ENCODE measurements at regions not wholly inside any gene's neighbourhood (a gene's known extent, or its start where the extent isn't known, plus 50 kb on each side); places are given as distances from the start of the nearest gene placed in this dataset.
A peak's percentile ranks its signal among the peaks of the same experiment; 100 is the strongest.

GRCh38 chr12:67370979-67371378, 101.8 kb downstream of the CAND1 start:
- Histone ChIP-seq H3K9ac (ENCODE audit: insufficient read length, low read depth) (no peak overlapping the region), H3K9me3 (ENCODE audit: insufficient read depth, low read length) (no peaks in the 10 kb centered on the region), H3K4me1 (ENCODE audit: insufficient read depth, insufficient read length) (no peaks in the 10 kb centered on the region), H3K27me3 (ENCODE audit: insufficient read depth, insufficient read length) (no peaks in the 10 kb centered on the region), H3K36me3 (ENCODE audit: insufficient read depth, insufficient read length, low read length) (no peaks in the 10 kb centered on the region), H3K4me3 (ENCODE audit: insufficient read length, low read depth) (no peak overlapping the region)
- DNase-seq (ENCODE audit: low read depth, low spot score): no peak
- no peak for TF ChIP-seq ZNF274 (IDR thresholded peaks at IDR 0.05; ENCODE audit: low read depth, low read length)
- TF ChIP-seq SUZ12 (IDR thresholded peaks at IDR 0.05; ENCODE audit: extremely low read depth, insufficient read depth, insufficient read length): no peak
- TF ChIP-seq YY1 (IDR thresholded peaks at IDR 0.05; ENCODE audit: insufficient read depth, insufficient read length): no peak

- TF ChIP-seq SUZ12 (IDR thresholded peaks at IDR 0.05; ENCODE audit: extremely low read depth, insufficient read depth, insufficient read length): no peak
- TF ChIP-seq ZNF274 (IDR thresholded peaks at IDR 0.05; ENCODE audit: low read depth, low read length): no peak
- no peak for TF ChIP-seq YY1 (IDR thresholded peaks at IDR 0.05; ENCODE audit: insufficient read depth, insufficient read length)
- Histone ChIP-seq H3K9ac (ENCODE audit: insufficient read length, low read depth) (no peak overlapping the region), H3K4me1 (ENCODE audit: insufficient read depth, insufficient read length) (no peaks in the 10 kb centered on the region), H3K36me3 (ENCODE audit: insufficient read depth, insufficient read length, low read length) (no peaks in the 10 kb centered on the region), H3K4me3 (ENCODE audit: insufficient read length, low read depth) (no peak overlapping the region), H3K9me3 (ENCODE audit: insufficient read depth, low read length) (no peaks in the 10 kb centered on the region), H3K27me3 (ENCODE audit: insufficient read depth, insufficient read length) (no peaks in the 10 kb centered on the region)
- no peak for DNase-seq (ENCODE audit: low read depth, low spot score)
Measured at GRCh38 chr12:67377021-67377420, 107.9 kb downstream of the CAND1 start.

GRCh38 chr12:67377541-67377940, 108.4 kb downstream of the CAND1 start:
- no peak for DNase-seq (ENCODE audit: low read depth, low spot score)
- TF ChIP-seq ZNF274 (IDR thresholded peaks at IDR 0.05; ENCODE audit: low read depth, low read length) (no peak), SUZ12 (IDR thresholded peaks at IDR 0.05; ENCODE audit: extremely low read depth, insufficient read depth, insufficient read length) (no peak), YY1 (IDR thresholded peaks at IDR 0.05; ENCODE audit: insufficient read depth, insufficient read length) (no peak)

GRCh38 chr12:67382241-67382871, 113.2 kb downstream of the CAND1 start:
- no peaks in the 10 kb centered on the region for H3K36me3 ChIP-seq (ENCODE audit: insufficient read depth, insufficient read length, low read length)
- TF ChIP-seq YY1 (IDR thresholded peaks at IDR 0.05; ENCODE audit: insufficient read depth, insufficient read length) (no peak), SUZ12 (IDR thresholded peaks at IDR 0.05; ENCODE audit: extremely low read depth, insufficient read depth, insufficient read length) (no peak), ZNF274 (IDR thresholded peaks at IDR 0.05; ENCODE audit: low read depth, low read length) (no peak)
- H3K4me3 ChIP-seq (ENCODE audit: insufficient read length, low read depth): no peak overlapping the region
- H3K9me3 ChIP-seq (ENCODE audit: insufficient read depth, low read length): no peaks in the 10 kb centered on the region
- no peaks in the 10 kb centered on the region for H3K4me1 ChIP-seq (ENCODE audit: insufficient read depth, insufficient read length)
- no peaks in the 10 kb centered on the region for H3K27me3 ChIP-seq (ENCODE audit: insufficient read depth, insufficient read length)
- no peak for DNase-seq (ENCODE audit: low read depth, low spot score)
- no peak overlapping the region for H3K9ac ChIP-seq (ENCODE audit: insufficient read length, low read depth)

More at GRCh38 chr12:67377541-67377940, 108.4 kb downstream of the CAND1 start:
- Histone ChIP-seq H3K36me3 (ENCODE audit: insufficient read depth, insufficient read length, low read length) (no peaks in the 10 kb centered on the region), H3K9ac (ENCODE audit: insufficient read length, low read depth) (no peak overlapping the region), H3K27me3 (ENCODE audit: insufficient read depth, insufficient read length) (no peaks in the 10 kb centered on the region), H3K4me1 (ENCODE audit: insufficient read depth, insufficient read length) (no peaks in the 10 kb centered on the region), H3K9me3 (ENCODE audit: insufficient read depth, low read length) (no peaks in the 10 kb centered on the region), H3K4me3 (ENCODE audit: insufficient read length, low read depth) (no peak overlapping the region)

GRCh38 chr12:67386869-67387565, 117.9 kb downstream of the CAND1 start:
- no peaks in the 10 kb centered on the region for H3K36me3 ChIP-seq (ENCODE audit: insufficient read depth, insufficient read length, low read length)
- no peak overlapping the region for H3K9ac ChIP-seq (ENCODE audit: insufficient read length, low read depth)
- TF ChIP-seq ZNF274 (IDR thresholded peaks at IDR 0.05; ENCODE audit: low read depth, low read length): no peak
- no peaks in the 10 kb centered on the region for H3K27me3 ChIP-seq (ENCODE audit: insufficient read depth, insufficient read length)
- DNase-seq (ENCODE audit: low read depth, low spot score): no peak
- no peaks in the 10 kb centered on the region for H3K4me1 ChIP-seq (ENCODE audit: insufficient read depth, insufficient read length)
- H3K9me3 ChIP-seq (ENCODE audit: insufficient read depth, low read length): no peaks in the 10 kb centered on the region
- H3K4me3 ChIP-seq (ENCODE audit: insufficient read length, low read depth): no peak overlapping the region

GRCh38 chr12:67388331-67389138, 119.4 kb downstream of the CAND1 start:
- TF ChIP-seq SUZ12 (IDR thresholded peaks at IDR 0.05; ENCODE audit: extremely low read depth, insufficient read depth, insufficient read length) (no peak), YY1 (IDR thresholded peaks at IDR 0.05; ENCODE audit: insufficient read depth, insufficient read length) (no peak), ZNF274 (IDR thresholded peaks at IDR 0.05; ENCODE audit: low read depth, low read length) (no peak)
- H3K4me1 ChIP-seq (ENCODE audit: insufficient read depth, insufficient read length): no peaks in the 10 kb centered on the region
- no peaks in the 10 kb centered on the region for H3K36me3 ChIP-seq (ENCODE audit: insufficient read depth, insufficient read length, low read length)
- peak; percentile 11 for DNase-seq (ENCODE audit: low read depth, low spot score)
- no peak overlapping the region for H3K9ac ChIP-seq (ENCODE audit: insufficient read length, low read depth)
- H3K9me3 ChIP-seq (ENCODE audit: insufficient read depth, low read length): no peaks in the 10 kb centered on the region
- H3K27me3 ChIP-seq (ENCODE audit: insufficient read depth, insufficient read length): no peaks in the 10 kb centered on the region
- no peak overlapping the region for H3K4me3 ChIP-seq (ENCODE audit: insufficient read length, low read depth)

- no peaks in the 10 kb centered on the region for H3K27me3 ChIP-seq (ENCODE audit: insufficient read depth, insufficient read length)
- no peak overlapping the region for H3K9ac ChIP-seq (ENCODE audit: insufficient read length, low read depth)
- H3K4me3 ChIP-seq (ENCODE audit: insufficient read length, low read depth): no peak overlapping the region
- no peaks in the 10 kb centered on the region for H3K9me3 ChIP-seq (ENCODE audit: insufficient read depth, low read length)
- no peaks in the 10 kb centered on the region for H3K36me3 ChIP-seq (ENCODE audit: insufficient read depth, insufficient read length, low read length)
- TF ChIP-seq SUZ12 (IDR thresholded peaks at IDR 0.05; ENCODE audit: extremely low read depth, insufficient read depth, insufficient read length) (no peak), YY1 (IDR thresholded peaks at IDR 0.05; ENCODE audit: insufficient read depth, insufficient read length) (no peak)
- no peak for DNase-seq (ENCODE audit: low read depth, low spot score)
- H3K4me1 ChIP-seq (ENCODE audit: insufficient read depth, insufficient read length): no peaks in the 10 kb centered on the region
Measured at GRCh38 chr12:67390273-67390672, 121.1 kb downstream of the CAND1 start.
